Liver (tissue), 3 donors: ENCODE measurements at regions not wholly inside any gene's neighbourhood (a gene's known extent, or its start where the extent isn't known, plus 50 kb on each side); places are given as distances from the start of the nearest gene placed in this dataset.

Source experiments
- GABPA ChIP-seq, 2 donors: IDR thresholded peaks in 1 of 2; conservative IDR thresholded peaks in 1 of 2; 2 replicates each; pipeline ENCODE4 v1.6.1; 2016; ENCODE audit warnings: antibody characterized with exemption in 2 of 2, mild to moderate bottlenecking in 1 of 2, moderate library complexity in 1 of 2
- JUND ChIP-seq, 2 donors: IDR thresholded peaks; 2 replicates each; pipeline ENCODE4 v1.6.1; 2016; ENCODE audit warnings: antibody characterized with exemption in 2 of 2
- RAD21 ChIP-seq, 2 donors: IDR thresholded peaks; 2 replicates each; pipeline ENCODE4 v1.6.1; 2016; ENCODE audit warnings: antibody characterized with exemption in 2 of 2, mild to moderate bottlenecking in 2 of 2
- TAF1 ChIP-seq: conservative IDR thresholded peaks from 2 replicates; pipeline ENCODE4 v1.6.1; 2016; ENCODE audit warnings: antibody characterized with exemption, mild to moderate bottlenecking
- YY1 ChIP-seq: IDR thresholded peaks from 2 replicates; pipeline ENCODE4 v1.6.1; 2016; ENCODE audit warnings: antibody characterized with exemption, mild to moderate bottlenecking
- ZBTB33 ChIP-seq: IDR thresholded peaks from 2 replicates; pipeline ENCODE4 v1.6.1; 2016; ENCODE audit warnings: antibody characterized with exemption
- TF ChIP-seq, protein P1 (sequence below): fragments of 150-350 bp; IDR thresholded peaks from 2 replicates; pipeline ENCODE4 v1.5.1; 2017; ENCODE audit warnings: improper control_type of control experiment, low read depth, low read length; ENCODE audit not compliant: missing input control
- TF ChIP-seq, protein P2 (sequence below): IDR thresholded peaks from 2 replicates; pipeline ENCODE4 v1.6.1; 2016; ENCODE audit warnings: antibody characterized with exemption
- TF ChIP-seq, protein P3 (sequence below): IDR thresholded peaks from 2 replicates; pipeline ENCODE4 v1.6.1; 2016; ENCODE audit warnings: antibody characterized with exemption, mild to moderate bottlenecking
- donor health status: healthy.
- donor health status: healthy.

GRCh38 chr5:91946870-91947269 lies 563.8 kb upstream of the ARRDC3 start:
- TF ChIP-seq JUND (IDR thresholded peaks at IDR 0.05) (no peak), GABPA (IDR thresholded peaks at IDR 0.05 in 1 of 2, conservative IDR thresholded peaks at IDR 0.05 in 1 of 2) (no peak), ZBTB33 (no peak), YY1 (no peak), RAD21 (IDR thresholded peaks at IDR 0.05) (no peak), TAF1 (no peak)
- TF ChIP-seq, protein P1, sequence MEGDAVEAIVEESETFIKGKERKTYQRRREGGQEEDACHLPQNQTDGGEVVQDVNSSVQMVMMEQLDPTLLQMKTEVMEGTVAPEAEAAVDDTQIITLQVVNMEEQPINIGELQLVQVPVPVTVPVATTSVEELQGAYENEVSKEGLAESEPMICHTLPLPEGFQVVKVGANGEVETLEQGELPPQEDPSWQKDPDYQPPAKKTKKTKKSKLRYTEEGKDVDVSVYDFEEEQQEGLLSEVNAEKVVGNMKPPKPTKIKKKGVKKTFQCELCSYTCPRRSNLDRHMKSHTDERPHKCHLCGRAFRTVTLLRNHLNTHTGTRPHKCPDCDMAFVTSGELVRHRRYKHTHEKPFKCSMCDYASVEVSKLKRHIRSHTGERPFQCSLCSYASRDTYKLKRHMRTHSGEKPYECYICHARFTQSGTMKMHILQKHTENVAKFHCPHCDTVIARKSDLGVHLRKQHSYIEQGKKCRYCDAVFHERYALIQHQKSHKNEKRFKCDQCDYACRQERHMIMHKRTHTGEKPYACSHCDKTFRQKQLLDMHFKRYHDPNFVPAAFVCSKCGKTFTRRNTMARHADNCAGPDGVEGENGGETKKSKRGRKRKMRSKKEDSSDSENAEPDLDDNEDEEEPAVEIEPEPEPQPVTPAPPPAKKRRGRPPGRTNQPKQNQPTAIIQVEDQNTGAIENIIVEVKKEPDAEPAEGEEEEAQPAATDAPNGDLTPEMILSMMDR, result no peak
- TF ChIP-seq, protein P2, sequence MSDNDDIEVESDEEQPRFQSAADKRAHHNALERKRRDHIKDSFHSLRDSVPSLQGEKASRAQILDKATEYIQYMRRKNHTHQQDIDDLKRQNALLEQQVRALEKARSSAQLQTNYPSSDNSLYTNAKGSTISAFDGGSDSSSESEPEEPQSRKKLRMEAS, result no peak
- TF ChIP-seq, protein P3, sequence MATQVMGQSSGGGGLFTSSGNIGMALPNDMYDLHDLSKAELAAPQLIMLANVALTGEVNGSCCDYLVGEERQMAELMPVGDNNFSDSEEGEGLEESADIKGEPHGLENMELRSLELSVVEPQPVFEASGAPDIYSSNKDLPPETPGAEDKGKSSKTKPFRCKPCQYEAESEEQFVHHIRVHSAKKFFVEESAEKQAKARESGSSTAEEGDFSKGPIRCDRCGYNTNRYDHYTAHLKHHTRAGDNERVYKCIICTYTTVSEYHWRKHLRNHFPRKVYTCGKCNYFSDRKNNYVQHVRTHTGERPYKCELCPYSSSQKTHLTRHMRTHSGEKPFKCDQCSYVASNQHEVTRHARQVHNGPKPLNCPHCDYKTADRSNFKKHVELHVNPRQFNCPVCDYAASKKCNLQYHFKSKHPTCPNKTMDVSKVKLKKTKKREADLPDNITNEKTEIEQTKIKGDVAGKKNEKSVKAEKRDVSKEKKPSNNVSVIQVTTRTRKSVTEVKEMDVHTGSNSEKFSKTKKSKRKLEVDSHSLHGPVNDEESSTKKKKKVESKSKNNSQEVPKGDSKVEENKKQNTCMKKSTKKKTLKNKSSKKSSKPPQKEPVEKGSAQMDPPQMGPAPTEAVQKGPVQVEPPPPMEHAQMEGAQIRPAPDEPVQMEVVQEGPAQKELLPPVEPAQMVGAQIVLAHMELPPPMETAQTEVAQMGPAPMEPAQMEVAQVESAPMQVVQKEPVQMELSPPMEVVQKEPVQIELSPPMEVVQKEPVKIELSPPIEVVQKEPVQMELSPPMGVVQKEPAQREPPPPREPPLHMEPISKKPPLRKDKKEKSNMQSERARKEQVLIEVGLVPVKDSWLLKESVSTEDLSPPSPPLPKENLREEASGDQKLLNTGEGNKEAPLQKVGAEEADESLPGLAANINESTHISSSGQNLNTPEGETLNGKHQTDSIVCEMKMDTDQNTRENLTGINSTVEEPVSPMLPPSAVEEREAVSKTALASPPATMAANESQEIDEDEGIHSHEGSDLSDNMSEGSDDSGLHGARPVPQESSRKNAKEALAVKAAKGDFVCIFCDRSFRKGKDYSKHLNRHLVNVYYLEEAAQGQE, result no peak
